NCI-H1694 treated with DMSO at 0.1 percent for 48 hours (cell line): ENCODE measurements at regions not wholly inside any gene's neighbourhood (a gene's known extent, or its start where the extent isn't known, plus 50 kb on each side); places are given as distances from the start of the nearest gene placed in this dataset.
"Not testable (repeated sequence)": the region's sequence is repeated elsewhere in the genome, so short reads cannot be mapped to it uniquely, and the experiment has no call there.

Source experiments
- DNase-seq: peaks from one replicate; lab custom pipeline; 2025; lab: John Stamatoyannopoulos, UW

DNA sequence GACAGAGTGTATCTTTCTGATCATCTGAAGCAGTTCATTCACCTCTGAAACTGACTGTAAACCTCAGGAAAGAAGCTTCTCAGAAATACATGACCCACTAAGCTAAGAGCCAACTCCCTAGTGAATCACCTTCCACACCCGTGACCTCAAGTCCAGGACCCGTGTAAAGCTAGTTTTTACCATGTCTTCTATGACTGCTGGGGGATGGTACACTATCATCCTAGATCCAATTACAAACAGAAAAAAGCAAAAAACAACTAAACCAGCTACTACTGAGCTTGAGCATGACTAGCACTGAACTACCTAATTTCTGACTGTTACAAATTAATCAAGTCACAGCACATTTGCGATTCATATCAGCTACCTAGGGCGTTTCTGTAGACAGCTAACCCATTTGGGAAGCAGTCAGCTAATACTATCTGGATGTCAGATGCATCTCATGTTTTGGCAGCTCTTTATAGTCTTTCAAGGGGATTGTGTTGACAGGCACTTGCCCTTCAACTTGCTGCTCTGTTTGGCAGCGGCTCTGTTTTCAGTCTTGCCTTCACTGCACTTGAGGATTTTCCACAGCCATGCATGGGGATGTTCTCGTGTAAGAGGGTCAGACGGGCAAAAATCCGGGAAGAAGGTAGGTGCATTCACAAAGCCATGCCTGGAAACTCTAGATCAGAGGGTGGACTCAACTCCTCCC, 350.3 kb downstream of the ANAPC1 start:
- DNase-seq: not testable (repeated sequence)

DNA sequence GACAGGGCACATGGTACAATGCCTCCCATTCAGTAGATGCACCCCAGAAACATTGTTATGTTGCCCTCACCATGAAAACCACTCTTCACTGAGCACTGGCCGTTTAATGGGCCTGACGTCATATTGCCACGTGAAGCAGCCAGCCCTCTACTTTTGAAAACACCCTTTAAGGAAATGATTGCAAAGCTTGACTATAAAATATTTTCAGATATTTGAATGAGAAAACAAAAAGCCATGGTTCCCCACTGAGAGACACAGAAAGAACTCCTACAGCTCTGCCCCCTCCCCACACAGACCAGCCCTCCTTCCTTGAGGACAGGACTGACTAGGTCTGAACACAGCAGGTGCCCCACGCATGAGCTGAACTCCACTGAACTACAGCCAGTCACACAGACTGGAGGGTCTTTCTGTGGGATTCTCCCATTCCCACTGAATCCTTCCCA, 349.1 kb downstream of the ANAPC1 start:
- no peak for DNase-seq

DNA sequence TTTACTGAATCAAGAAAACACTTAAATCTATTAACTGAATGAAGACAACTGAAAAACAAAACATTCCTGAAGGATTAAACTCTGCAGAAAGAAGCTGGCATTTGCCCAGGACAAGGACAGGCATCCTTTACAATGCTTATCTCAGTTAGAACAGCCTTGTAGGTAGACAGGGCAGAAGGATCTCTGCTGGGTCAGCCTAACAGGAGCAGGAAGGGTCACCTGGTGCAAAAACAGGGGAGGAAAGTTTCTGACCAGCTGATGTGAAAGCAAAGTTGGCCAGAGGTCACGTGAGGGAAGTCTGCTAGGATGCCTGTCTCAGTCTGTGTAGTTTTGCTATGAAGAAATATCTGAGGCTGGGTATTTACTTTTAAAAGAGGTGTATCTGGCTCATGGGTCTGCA, 348.6 kb downstream of the ANAPC1 start:
- no peak for DNase-seq

DNA sequence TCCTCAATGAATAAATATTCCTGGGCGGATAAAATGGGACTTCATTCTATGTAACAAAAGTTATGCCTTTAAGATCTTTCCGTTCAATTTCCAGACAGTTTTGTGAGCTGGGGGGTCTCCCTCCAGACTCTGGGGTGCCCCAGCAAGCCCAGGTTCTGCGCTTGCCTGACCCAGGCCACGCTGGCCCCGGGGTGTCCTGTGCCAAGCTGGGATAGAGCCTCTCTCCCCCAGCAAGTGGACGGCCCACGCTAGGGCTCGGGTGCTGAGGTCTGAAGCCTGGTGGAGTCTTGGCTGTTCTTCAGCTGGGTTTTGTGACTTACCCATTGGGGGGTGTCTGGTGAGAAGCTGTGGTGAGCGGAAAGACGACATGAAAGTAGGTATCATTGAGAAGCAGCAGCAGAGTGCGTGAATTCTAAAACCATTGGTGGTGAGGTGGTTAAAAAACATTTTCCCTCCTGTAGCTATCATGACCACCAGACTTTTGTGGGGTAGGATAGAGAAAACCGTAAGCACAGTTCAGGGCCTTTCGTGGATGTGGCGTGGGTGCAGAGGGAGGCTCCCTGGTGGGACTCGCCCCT, 346.8 kb downstream of the ANAPC1 start:
- DNase-seq: no peak

DNA sequence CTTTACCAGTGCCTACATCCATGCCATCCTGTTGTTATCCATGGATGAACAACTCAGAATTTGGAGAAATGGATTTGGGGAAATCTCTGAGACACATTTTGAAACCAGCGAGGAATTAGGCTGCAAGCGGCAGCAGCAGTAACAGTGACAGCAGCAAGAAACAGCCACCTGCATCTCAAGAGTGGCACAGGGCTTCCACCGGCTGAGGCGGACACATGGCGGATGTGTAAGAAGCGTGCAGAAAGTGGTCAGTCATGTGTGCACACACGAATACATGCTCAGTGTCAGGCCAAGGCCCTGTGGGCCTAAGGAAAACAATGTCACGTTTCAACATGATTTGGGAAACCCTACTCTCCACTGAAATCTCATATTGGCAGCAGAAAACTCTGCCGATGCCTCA, 344.0 kb downstream of the ANAPC1 start:
- not testable (repeated sequence) for DNase-seq

DNA sequence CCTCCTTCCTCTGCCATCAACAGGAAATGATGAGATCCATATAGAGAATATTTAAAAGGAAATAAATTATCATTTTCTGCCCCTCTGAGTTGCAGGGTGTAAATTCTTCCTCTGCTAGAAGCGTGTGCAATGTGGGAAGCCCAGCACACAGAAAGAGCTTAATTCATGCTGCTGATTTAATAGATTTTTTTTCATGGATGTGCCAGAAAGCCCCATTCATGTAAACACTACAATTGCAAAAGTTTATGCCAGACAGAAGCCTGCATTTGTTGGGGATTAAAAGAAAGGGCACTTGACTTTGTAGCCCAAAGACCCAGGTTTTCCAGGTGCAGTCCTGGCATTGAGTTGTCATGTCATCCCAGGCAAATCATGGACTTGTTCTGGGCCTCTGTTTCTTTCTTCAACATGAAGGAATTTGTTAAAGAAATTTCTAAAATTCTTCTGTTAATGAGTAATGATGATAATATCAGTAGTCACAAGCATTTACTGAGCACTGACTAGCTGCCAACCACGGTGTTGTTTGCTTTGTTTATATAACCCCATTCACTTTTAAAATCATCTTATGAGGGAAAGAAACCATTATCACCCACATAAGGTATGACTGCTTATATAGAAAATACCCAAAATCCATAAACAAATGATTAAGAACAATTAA, 341.7 kb downstream of the ANAPC1 start:
- not testable (repeated sequence) for DNase-seq

DNA sequence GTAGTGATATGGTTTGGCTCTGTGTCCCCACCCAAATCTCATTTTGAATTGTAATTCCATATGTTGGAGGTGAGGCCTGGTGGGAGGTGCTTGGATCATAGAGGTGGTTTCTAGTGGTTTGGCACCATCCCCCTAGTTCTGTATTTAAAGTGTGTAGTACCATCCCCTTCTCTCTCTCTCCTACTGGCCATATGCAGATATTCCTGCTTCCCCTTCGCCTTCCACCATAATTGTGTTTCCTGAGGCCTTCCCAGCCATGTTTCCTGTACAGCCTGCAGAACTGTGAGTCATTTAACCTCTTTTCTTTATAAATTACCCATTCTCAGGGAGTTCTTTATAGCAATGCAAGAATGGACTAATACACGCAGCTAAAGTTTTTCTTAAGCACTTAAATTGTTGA, 340.0 kb downstream of the ANAPC1 start:
- DNase-seq: not testable (repeated sequence)

DNA sequence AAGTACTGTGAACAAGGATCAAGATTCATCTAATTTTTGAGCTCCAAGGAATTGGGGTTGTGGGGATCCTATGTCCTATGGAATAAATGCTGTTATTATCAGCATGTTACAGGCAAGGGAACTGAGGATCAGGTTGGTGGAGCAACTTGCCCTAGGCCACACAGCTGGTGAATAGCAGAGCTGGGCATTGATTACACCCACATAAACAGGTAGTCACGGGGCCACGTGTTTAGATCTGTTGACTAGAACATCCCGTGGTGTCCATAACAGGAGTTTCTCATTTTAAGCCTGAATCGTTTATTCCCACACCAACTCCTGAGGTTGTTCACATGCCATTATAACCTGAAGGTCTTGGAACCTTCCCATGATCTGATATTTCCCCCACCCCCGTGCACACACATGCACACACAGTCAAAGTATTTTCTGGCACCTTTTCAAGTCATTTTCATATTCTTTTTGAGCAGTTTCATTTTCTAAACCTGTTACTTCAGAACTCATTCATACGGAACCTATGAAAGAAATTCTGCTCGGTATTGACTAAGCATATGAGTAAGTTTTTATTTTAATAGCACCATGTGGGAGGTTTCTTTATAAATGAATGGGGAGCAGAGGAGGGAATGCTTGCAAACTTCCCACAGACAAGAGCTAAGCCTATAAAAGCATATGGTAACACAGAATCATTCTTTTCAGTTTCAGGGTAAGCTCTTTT, 338.1 kb downstream of the ANAPC1 start:
- DNase-seq: not testable (repeated sequence)

DNA sequence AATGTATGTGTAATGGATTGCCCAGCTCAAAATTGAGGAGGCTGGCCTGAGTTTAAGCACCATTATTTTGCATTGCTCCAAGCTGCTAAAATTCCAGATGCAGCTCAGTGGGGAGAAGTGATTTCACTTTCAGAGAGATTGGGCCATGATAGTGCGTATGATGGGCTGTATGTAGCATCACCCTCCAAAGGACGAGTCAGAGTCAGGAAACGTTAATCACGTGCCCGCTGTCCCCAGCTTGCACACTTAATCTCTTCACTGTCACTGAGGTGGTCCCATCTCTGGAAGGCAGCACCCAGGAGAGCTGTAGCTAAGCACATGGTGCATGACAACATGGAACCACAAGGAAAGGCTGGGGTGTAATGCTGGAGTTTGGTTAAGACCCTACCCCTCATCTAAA, 337.4 kb downstream of the ANAPC1 start:
- not testable (repeated sequence) for DNase-seq

DNA sequence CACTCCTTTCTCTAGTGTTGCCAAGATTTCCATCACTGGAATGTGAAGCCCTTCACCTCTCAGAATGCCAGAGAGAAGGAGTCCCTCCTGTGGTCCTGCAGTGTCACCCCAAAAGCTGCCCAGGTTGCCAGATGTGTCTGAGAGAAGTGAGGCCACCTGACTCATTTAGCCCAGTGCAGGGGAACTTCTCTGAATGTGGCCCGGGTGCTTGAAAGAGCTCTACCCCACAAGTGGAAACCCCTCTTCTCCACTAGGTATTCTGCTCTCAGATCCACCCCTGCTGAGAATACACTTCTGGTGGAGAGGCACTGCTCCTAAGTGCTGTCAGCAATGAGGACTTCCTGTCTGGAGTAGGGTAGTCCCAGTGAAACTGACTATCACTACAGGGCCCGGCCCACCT, 334.8 kb downstream of the ANAPC1 start:
- DNase-seq: not testable (repeated sequence)

DNA sequence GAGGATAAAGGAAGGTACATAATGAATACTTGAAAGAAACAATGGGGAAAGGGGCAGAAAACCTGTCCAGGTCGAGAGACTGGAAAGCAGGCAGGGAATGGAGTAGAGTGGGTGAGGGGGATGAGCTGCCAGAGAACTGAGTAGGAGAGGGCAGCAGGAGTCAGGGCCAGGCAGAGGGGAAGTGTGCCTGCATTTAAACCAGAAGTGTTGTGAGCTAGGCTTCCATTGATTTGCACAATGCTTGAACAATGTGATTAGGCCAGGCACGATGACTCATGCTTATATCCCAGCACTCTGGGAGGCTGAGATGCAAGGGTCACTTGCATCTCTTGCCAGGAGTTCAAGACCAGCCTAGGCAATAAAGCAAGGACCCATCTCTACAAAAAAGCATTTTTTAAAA, 332.6 kb downstream of the ANAPC1 start:
- not testable (repeated sequence) for DNase-seq

DNA sequence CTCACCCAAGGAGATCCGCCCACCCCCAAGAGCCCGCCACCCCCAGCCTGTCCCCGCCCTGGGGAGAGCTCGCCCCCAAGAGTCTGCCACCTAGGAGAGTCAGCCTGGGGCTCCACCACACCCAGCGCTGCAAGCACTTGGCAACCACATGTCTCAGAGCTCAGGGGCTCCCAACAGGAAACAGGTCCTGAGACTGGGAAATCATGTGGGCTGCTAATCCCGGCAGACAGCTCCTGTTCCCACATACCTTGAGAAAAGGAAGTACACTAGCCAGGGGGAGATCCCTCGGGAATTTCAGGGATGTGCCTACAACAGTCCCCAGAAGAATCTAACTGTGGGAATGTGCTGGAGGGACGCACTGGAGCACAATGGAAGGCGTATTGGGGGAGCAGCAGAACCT, 331.4 kb downstream of the ANAPC1 start:
- DNase-seq: not testable (repeated sequence)

DNA sequence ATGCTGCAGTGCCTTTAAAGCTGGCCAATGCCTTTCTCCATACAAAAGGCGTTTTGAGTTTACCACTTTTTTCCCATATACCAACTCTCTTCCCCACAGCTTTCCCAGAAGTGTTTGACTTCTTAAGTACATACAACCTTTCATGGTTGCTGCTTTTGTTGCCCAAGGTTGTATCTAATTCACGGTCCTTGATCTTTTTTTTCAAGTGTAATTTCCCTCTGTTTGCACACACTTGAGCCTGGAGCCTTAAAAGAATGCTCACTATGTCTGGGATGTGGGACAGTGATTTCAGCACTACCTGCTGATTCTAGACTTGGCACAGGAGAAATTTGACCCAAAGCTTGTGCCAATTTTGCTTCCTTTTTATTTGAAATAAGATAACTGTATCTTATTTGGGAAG, 324.7 kb downstream of the ANAPC1 start:
- DNase-seq: not testable (repeated sequence)

DNA sequence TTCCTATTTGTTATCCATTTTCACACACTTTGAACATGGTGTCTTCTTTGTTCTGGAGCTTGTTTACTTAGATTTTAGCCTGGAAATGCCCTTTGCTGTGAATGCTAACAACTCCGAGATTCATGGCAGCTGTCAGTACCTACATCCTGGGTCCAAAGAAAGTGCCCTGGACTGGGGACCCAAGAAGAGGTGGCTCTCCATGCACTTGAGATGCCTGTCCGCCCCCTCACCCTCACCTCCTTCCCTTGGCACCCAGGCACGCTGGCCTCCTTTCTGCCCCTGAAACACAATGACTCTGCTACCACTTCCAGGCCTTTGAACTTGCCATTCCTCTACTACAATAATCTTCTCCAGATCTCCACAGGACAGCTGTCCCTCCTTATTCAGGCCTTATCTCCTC, 324.2 kb downstream of the ANAPC1 start:
- DNase-seq: not testable (repeated sequence)

DNA sequence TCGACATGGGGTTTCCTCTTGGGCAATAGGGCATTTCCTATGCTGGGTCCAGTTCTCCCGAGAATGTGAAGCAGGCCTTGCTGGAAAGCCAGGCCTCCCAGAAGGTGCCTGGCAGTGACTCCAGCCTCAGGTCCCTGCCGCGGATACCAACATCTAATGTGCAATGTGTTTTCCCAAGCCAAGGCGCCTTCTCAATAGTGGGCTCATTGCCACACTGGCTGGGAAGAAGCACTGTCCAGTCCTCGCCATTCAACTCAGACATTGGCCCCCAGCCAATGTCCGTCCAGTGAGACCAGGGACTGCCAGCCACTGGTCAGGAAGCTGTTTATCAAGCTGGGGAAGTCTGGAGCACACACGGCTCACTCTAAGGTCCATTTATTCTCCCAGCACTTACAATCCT, 317.9 kb downstream of the ANAPC1 start:
- not testable (repeated sequence) for DNase-seq

DNA sequence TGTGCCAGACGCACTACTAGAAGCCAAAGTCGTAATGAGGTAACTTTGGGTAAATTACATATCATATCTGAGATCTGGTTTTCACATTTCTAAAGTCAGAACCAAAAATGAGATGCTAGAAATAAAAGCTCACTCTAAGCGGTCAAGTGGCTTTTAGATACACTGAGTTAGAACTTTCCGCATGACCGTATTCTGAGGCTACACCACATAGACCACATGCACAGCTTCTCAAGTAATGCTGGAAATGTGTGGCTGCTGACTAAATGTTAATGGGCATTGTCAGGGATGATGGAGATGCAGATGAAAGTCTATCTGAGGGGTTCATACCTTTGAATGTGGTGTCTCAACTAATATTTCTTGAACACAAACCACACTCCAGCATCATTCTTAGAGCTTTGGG, 316.8 kb downstream of the ANAPC1 start:
- not testable (repeated sequence) for DNase-seq

DNA sequence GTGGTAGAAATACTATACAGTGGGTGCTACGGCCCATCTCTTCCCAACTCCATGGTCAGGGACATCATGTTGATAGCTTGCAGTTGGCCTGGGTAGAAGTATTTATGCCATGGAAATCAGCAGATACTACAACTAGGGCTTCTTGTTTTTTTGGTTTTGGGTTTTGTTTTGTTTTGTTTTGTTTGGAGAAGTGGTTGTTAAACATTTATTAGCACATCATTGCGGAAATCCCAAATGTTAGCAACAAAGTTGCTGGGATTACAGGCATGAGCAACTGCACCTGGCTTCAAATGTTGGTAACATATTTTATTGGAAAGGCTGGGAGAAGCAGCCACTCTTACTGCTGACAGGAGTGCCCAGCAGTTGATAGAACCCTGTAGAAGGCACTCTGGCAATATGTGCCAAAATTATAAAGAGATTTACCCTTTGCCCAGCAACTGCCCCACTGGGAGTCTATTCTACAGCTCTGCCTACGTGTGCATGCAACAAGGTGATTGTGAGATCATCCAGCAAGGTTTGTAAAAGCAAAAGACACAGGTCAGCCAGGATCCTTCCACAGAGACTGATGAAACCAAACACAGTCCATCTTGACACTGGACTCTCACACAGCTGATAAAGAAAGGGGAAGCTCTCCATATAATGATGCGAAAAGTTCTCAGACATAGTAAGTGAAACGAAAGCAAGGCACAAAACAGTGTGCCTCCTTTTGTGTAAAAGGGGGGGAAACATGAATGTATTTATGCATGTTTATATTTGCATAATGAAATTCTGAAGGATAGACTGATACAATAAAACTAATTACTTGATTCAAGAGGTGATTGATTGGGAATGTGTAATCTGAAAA, 314.4 kb downstream of the ANAPC1 start:
- not testable (repeated sequence) for DNase-seq

DNA sequence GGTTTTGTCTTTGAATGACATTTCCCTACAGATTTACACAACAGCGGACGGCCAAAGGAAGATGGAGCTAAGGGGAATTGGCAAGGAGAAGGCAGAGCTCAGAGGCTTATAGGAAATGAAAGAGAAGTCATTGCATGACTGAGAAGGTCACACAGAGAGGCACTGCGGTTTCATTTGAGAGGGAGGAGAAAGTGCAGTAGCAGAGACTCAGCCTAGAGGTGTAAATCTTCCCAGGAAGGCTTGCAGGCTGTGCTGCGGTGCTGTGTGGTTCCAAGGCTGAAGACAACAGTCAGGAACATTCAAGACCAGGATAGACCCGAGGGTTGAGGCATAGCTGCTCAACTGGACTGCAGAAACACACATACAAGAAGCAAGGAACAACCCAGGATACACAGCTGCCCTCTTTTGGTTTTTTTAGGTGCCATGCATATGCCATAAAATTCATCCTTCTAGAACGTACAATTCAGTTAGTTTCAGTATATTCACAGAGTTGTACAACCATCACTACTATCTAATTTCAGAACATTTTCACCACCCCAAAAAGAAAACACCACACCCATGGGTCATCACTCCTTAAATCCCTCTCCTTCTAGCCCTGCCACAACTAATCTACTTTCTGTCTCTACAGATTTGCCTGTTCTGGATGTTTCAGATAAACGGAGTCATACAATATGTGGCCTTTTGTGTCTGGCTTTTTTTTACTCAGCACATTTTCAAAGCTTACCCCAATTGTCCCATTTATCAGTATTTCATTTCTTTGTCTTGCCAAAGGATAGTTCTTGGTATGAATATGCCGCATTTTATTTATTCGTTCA, 313.5 kb downstream of the ANAPC1 start:
- DNase-seq: not testable (repeated sequence)

DNA sequence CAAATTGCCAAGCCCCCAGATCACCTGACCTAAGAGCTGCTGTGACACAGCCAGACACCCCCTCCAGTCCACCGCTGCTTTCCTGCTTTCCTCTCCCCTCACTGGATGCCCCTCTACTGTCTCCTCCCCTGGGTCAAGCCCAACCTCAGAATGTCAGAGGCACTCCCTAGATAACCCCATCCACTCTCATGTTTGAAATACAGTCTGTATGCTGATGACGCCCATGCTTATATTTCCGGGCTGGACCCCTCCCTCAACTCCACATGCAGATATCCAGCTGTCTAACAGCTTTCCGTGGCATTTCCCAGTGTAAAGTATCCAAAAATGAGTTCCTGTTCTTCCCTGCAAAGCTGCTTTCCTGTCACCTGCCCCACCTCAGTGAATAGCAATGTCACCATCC, 309.2 kb downstream of the ANAPC1 start:
- not testable (repeated sequence) for DNase-seq

DNA sequence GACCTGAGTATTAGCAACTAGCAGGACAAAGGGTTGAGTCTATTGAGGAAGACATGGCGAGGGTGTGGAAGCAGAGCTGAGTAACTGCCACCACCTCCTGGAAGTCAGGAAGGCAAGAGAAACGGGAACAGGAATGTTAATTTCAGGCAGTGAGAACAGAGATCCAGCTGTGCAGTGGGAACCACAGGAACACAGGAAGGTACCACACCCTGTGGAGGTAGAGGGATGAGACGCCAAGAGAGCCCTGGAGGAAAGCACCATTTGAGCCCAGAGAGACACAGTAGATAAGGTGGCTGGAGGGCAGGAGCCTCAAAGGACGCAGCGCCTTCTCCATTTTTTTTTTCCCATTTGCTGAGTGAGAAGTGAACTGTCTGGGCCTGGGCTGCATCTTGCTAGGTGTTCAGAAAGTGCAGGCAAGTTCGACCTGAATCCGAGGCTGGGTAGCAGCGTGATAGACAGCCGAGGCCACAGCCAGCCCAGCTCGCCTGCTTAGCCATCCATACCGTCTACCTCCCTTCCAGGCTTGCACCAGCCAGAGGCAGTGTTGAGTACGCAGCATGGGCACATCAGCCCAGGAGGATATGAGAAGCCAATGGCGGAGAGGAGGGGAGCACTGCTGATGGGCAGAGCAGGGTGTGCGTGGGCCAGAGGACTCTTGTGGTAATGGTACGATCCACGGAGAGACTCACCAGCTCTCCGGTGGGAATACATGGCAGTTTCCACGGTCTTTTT, 306.7 kb downstream of the ANAPC1 start:
- DNase-seq: not testable (repeated sequence)
